Adipocyte (in vitro differentiated cells): ENCODE measurements at regions not wholly inside any gene's neighbourhood (a gene's known extent, or its start where the extent isn't known, plus 50 kb on each side); places are given as distances from the start of the nearest gene placed in this dataset.

Experiments
- DNase-seq: peaks from one replicate; pipeline ENCODE4 v3.0.0-alpha.2; 2015; ENCODE audit warnings: low read depth
- H3K27me3 ChIP-seq: replicated peaks from 2 replicates; pipeline ENCODE4 v1.7.0; 2013; ENCODE audit warnings: mild to moderate bottlenecking, low read length, moderate library complexity; ENCODE audit not compliant: control insufficient read depth, insufficient read depth
- H3K36me3 ChIP-seq: 2 replicates; pipeline ENCODE4 v1.7.0; 2013; ENCODE audit warnings: low read length, mild to moderate bottlenecking, moderate library complexity; ENCODE audit not compliant: control insufficient read depth, insufficient read depth, severe bottlenecking
- H3K4me1 ChIP-seq: 2 replicates; pipeline ENCODE4 v1.7.0; 2013; ENCODE audit warnings: mild to moderate bottlenecking, low read length, moderate library complexity; ENCODE audit not compliant: control insufficient read depth, insufficient read depth
- H3K4me3 ChIP-seq: 2 replicates; pipeline ENCODE4 v1.7.0; 2013; ENCODE audit warnings: mild to moderate bottlenecking, low read length, moderate library complexity
- H3K9ac ChIP-seq: 2 replicates; pipeline ENCODE4 v1.7.0; 2013; ENCODE audit warnings: mild to moderate bottlenecking, low read length, moderate library complexity
- H3K9me3 ChIP-seq: 2 replicates; pipeline ENCODE4 v1.7.0; 2013; ENCODE audit warnings: mild to moderate bottlenecking, low read length, moderate library complexity; ENCODE audit not compliant: control insufficient read depth

- DNase-seq = no peak
- Histone ChIP-seq H3K4me1 (no peaks in the 10 kb centered on the region), H3K4me3 (no peak overlapping the region), H3K9me3 (no peaks in the 10 kb centered on the region), H3K36me3 (no peaks in the 10 kb centered on the region), H3K9ac (no peak overlapping the region), H3K27me3 (no peaks in the 10 kb centered on the region)
These were observed 702.8 kb downstream of the LIG4 start for GRCh38 chr13:107512551-107512950.

GRCh38 chr13:107497661-107498060 lies 717.7 kb downstream of the LIG4 start:
- no peaks in the 10 kb centered on the region for H3K4me1 ChIP-seq

GRCh38 chr13:107493266-107493665 lies 722.1 kb downstream of the LIG4 start:
- Histone ChIP-seq H3K4me1 (no peaks in the 10 kb centered on the region), H3K4me3 (no peak overlapping the region), H3K36me3 (no peaks in the 10 kb centered on the region), H3K9ac (no peak overlapping the region), H3K27me3 (no peaks in the 10 kb centered on the region), H3K9me3 (peaks cover 10% of the 10 kb centered on the region)
- no peak for DNase-seq

More at GRCh38 chr13:107497661-107498060, 717.7 kb downstream of the LIG4 start:
- Histone ChIP-seq H3K9me3 (no peaks in the 10 kb centered on the region), H3K27me3 (no peaks in the 10 kb centered on the region), H3K36me3 (no peaks in the 10 kb centered on the region), H3K4me3 (no peak overlapping the region), H3K9ac (no peak overlapping the region)
- DNase-seq = no peak

GRCh38 chr13:107482688-107483087 lies 732.6 kb downstream of the LIG4 start:
- H3K27me3 ChIP-seq = no peaks in the 10 kb centered on the region
- H3K9ac ChIP-seq = no peak overlapping the region
- no peaks in the 10 kb centered on the region for H3K9me3 ChIP-seq
- H3K36me3 ChIP-seq = no peaks in the 10 kb centered on the region
- H3K4me3 ChIP-seq = no peak overlapping the region
- DNase-seq = no peak
- no peaks in the 10 kb centered on the region for H3K4me1 ChIP-seq

GRCh38 chr13:107480130-107480529 lies 735.2 kb downstream of the LIG4 start:
- H3K9me3 ChIP-seq = no peaks in the 10 kb centered on the region
- H3K27me3 ChIP-seq = no peaks in the 10 kb centered on the region
- no peak for DNase-seq
- H3K9ac ChIP-seq = no peak overlapping the region
- H3K4me1 ChIP-seq = no peaks in the 10 kb centered on the region
- no peaks in the 10 kb centered on the region for H3K36me3 ChIP-seq
- no peak overlapping the region for H3K4me3 ChIP-seq

- H3K27me3 ChIP-seq = no peaks in the 10 kb centered on the region
- H3K36me3 ChIP-seq = no peaks in the 10 kb centered on the region
- no peaks in the 10 kb centered on the region for H3K9me3 ChIP-seq
- H3K4me1 ChIP-seq = no peaks in the 10 kb centered on the region
- H3K9ac ChIP-seq = no peak overlapping the region
- no peak overlapping the region for H3K4me3 ChIP-seq
- peak; percentile 58 for DNase-seq
These were observed 737.5 kb downstream of the LIG4 start for GRCh38 chr13:107477772-107478379.

GRCh38 chr13:107475753-107476453 lies 739.4 kb downstream of the LIG4 start:
- H3K9ac ChIP-seq = no peak overlapping the region
- DNase-seq = peak; percentile 42
- H3K4me1 ChIP-seq = no peaks in the 10 kb centered on the region
- H3K9me3 ChIP-seq = no peaks in the 10 kb centered on the region
- no peaks in the 10 kb centered on the region for H3K36me3 ChIP-seq
- no peak overlapping the region for H3K4me3 ChIP-seq
- no peaks in the 10 kb centered on the region for H3K27me3 ChIP-seq

- DNase-seq = no peak
- no peaks in the 10 kb centered on the region for H3K27me3 ChIP-seq
- H3K9ac ChIP-seq = no peak overlapping the region
- no peaks in the 10 kb centered on the region for H3K36me3 ChIP-seq
- no peak overlapping the region for H3K4me3 ChIP-seq
- no peaks in the 10 kb centered on the region for H3K4me1 ChIP-seq
- no peaks in the 10 kb centered on the region for H3K9me3 ChIP-seq
These were observed 742.1 kb downstream of the LIG4 start for GRCh38 chr13:107473253-107473652.

- DNase-seq = peak; percentile 36
- Histone ChIP-seq H3K36me3 (no peaks in the 10 kb centered on the region), H3K9ac (no peak overlapping the region), H3K4me1 (no peaks in the 10 kb centered on the region), H3K4me3 (no peak overlapping the region), H3K27me3 (no peaks in the 10 kb centered on the region), H3K9me3 (no peaks in the 10 kb centered on the region)
These were observed 748.8 kb downstream of the LIG4 start for GRCh38 chr13:107466326-107467099.

- Histone ChIP-seq H3K9me3 (no peaks in the 10 kb centered on the region), H3K4me1 (no peaks in the 10 kb centered on the region), H3K36me3 (no peaks in the 10 kb centered on the region), H3K27me3 (no peaks in the 10 kb centered on the region), H3K4me3 (no peak overlapping the region), H3K9ac (no peak overlapping the region)
- DNase-seq = peak; percentile 22
These were observed 752.8 kb downstream of the LIG4 start for GRCh38 chr13:107462501-107462900.

- H3K27me3 ChIP-seq = no peaks in the 10 kb centered on the region
These were observed 753.6 kb downstream of the LIG4 start for GRCh38 chr13:107461751-107462150.

More at GRCh38 chr13:107461751-107462150, 753.6 kb downstream of the LIG4 start:
- Histone ChIP-seq H3K36me3 (no peaks in the 10 kb centered on the region), H3K4me1 (no peaks in the 10 kb centered on the region), H3K9me3 (no peaks in the 10 kb centered on the region), H3K9ac (no peak overlapping the region), H3K4me3 (no peak overlapping the region)
- DNase-seq = peak; percentile 86
